Erythroblast (primary cell): ENCODE measurements at regions not wholly inside any gene's neighbourhood (a gene's known extent, or its start where the extent isn't known, plus 50 kb on each side); places are given as distances from the start of the nearest gene placed in this dataset.

Source experiments
- GATA1 ChIP-seq: IDR thresholded peaks from 2 replicates; pipeline ENCODE4 v1.6.1; 2011; ENCODE audit warnings: low read depth, mild to moderate bottlenecking, control low read depth, low read length, moderate library complexity
- POLR2A ChIP-seq: IDR thresholded peaks from 2 replicates; pipeline ENCODE4 v1.6.1; 2011; ENCODE audit warnings: mild to moderate bottlenecking, low read length

DNA sequence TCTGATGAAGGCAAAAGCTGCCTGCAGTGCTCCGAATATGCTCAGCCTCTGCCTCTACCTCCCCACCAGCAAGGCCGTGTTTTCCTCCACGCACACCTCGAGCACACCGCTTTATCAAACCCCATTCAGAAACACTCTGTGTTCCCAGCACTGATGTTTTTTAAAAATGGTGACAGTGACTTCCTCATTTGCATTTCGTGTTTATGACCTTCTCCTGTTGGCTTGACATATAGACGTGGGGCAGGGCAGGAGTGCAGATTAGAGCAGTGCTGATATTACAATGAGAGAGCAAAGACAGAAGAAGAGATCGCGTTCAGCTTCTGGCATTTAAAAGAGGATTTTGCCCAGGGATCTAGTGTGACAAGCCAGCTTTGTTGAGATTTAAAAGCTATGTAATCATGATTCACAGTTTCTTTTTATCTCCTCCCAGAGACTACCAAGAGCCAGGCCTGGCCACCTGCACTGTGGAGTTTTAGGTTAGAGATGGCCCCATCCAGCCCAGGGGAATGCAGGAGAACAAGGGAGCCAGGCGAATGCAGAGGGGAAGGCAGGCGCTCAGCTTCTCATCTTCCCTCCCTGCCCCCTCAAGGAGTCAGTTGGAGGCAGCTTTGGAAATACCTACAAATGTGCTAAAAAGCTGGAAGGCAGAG, 61.5 kb upstream of the NEDD4L start:
- TF ChIP-seq POLR2A (no peak), GATA1 (no peak)
